HepG2 (cell line): ENCODE measurements at regions not wholly inside any gene's neighbourhood (a gene's known extent, or its start where the extent isn't known, plus 50 kb on each side); places are given as distances from the start of the nearest gene placed in this dataset.
"Not testable (repeated sequence)": the region's sequence is repeated elsewhere in the genome, so short reads cannot be mapped to it uniquely, and the experiment has no call there.

Experiments
- ATAC-seq: fragments of 200-7000 bp; cut with Tn5 transposase; 3 replicates; pipeline ENCODE4 v1.9.1; 2020; ENCODE audit warnings: mild to moderate bottlenecking, moderate library complexity
- BruUV-seq: library from RNA; stranded (reverse); fragments of 400-500 nt; replicated peaks from 2 replicates; lab custom pipeline; 2021; lab: Mats Ljungman, UMichigan
- CTCF ChIA-PET: fragments of 300-600 bp; formaldehyde crosslinking; extraction: SDS; loops from one replicate; lab custom pipeline; 2021; ENCODE audit warnings: low total read pairs, inconsistent platforms, low intra/inter-chr PET ratio; lab: Yijun Ruan, JAX
- POLR2A ChIA-PET: fragments of 350-600 bp; sonication (Branson Sonifier 250); formaldehyde crosslinking; loops from one replicate; lab custom pipeline; 2020; ENCODE audit warnings: antibody characterized with exemption, inconsistent platforms; lab: Yijun Ruan, JAX
- DNase-seq: peaks from one replicate; pipeline ENCODE4 v3.0.0-alpha.2; 2015; ENCODE audit warnings: low spot score
- FAIRE-seq: peaks from 3 replicates; lab custom pipeline; 2011; peaks lifted over from hg19 to GRCh38; lab: Jason Lieb, UNC
- H2AFZ ChIP-seq: one replicate; pipeline ENCODE4 v1.6.1; 2011; ENCODE audit warnings: low read length, inconsistent platforms
- H3K27ac ChIP-seq: fragments of 300-600 bp; 3 replicates; pipeline ENCODE4 v1.8.0; 2011; ENCODE audit warnings: mixed run types, mild to moderate bottlenecking, mixed read lengths, low read length, inconsistent platforms; ENCODE audit not compliant: insufficient read depth; ENCODE audit errors: extremely low read length
- H3K27me3 ChIP-seq, 2 experiments: fragments of 200-600 bp in 1 of 2; 2 replicates in 1 of 2; 3 replicates in 1 of 2; pipeline versions ENCODE4 v1.6.0 to v1.8.0; 2011; ENCODE audit warnings: low read length in 2 of 2, mild to moderate bottlenecking in 2 of 2, moderate library complexity in 2 of 2, inconsistent platforms in 1 of 2; ENCODE audit not compliant: insufficient read depth in 2 of 2, control insufficient read depth in 1 of 2
- H3K36me3 ChIP-seq, 2 experiments: fragments of 200-600 bp in 1 of 2; replicated peaks in 1 of 2; 2 replicates in 1 of 2; 3 replicates in 1 of 2; pipeline versions ENCODE4 v1.5.1 to v1.8.0; 2011; ENCODE audit warnings: low read length in 2 of 2, inconsistent platforms in 1 of 2; ENCODE audit not compliant: insufficient read depth in 2 of 2, control insufficient read depth in 1 of 2
- H3K4me1 ChIP-seq: 2 replicates; pipeline ENCODE4 v1.5.1; 2012; ENCODE audit warnings: low read length, inconsistent platforms; ENCODE audit not compliant: insufficient read depth
- H3K4me2 ChIP-seq: 2 replicates; pipeline ENCODE4 v1.6.0; 2011; ENCODE audit warnings: low read depth, low read length, inconsistent platforms
- H3K4me3 ChIP-seq, 3 experiments: fragments of 200-600 bp in 1 of 3; sonication (generic), shearing (Covaris generic) in 1 of 3; replicated peaks in 1 of 3; 2 replicates each; pipeline ENCODE4 v1.5.1; 2011 to 2016; ENCODE audit warnings: low read length in 3 of 3, inconsistent platforms in 2 of 3, low read depth in 2 of 3, mild to moderate bottlenecking in 2 of 3, control low read depth in 1 of 3, mixed read lengths in 1 of 3; ENCODE audit not compliant: insufficient read depth in 1 of 3
- H3K79me2 ChIP-seq: one replicate; pipeline ENCODE4 v1.6.1; 2011; ENCODE audit warnings: low read length, inconsistent platforms; ENCODE audit not compliant: insufficient read depth
- H3K9ac ChIP-seq: 2 replicates; pipeline ENCODE4 v1.6.0; 2011; ENCODE audit warnings: mild to moderate bottlenecking, low read depth, low read length, inconsistent platforms; ENCODE audit not compliant: insufficient read depth
- H3K9me3 ChIP-seq: 2 replicates; pipeline ENCODE4 v1.5.1; 2012; ENCODE audit warnings: mild to moderate bottlenecking, low read length
- H4K20me1 ChIP-seq: 2 replicates; pipeline ENCODE4 v1.6.0; 2011; ENCODE audit warnings: inconsistent platforms, mild to moderate bottlenecking, low read length, moderate library complexity; ENCODE audit not compliant: insufficient read depth
- CREBL2 ChIP-seq: sonication (generic); formaldehyde crosslinking; IDR thresholded peaks from 2 replicates; pipeline ENCODE4 v1.8.1; 2023; ENCODE audit warnings: missing genetic modification reagents, mild to moderate bottlenecking, borderline replicate concordance
- HDAC6 ChIP-seq: fragments of 200-600 bp; sonication (generic); IDR thresholded peaks from 2 replicates; pipeline ENCODE4 v1.7.0; 2017; ENCODE audit warnings: mild to moderate bottlenecking, antibody characterized with exemption, low read length, low read depth
- MIXL1 ChIP-seq: IDR thresholded peaks from 2 replicates; pipeline ENCODE4 v1.6.1; 2016
- TBP ChIP-seq: sonication (generic); formaldehyde crosslinking; IDR thresholded peaks from 2 replicates; pipeline ENCODE4 v1.5.0; 2020; ENCODE audit warnings: missing genetic modification reagents
- ZNF572 ChIP-seq: sonication (generic); formaldehyde crosslinking; IDR thresholded peaks from 2 replicates; pipeline ENCODE4 v1.5.1; 2020; ENCODE audit warnings: mild to moderate bottlenecking, missing genetic modification reagents
- ZNF629 ChIP-seq: sonication (generic); formaldehyde crosslinking; conservative IDR thresholded peaks from 2 replicates; pipeline ENCODE4 v1.5.0; 2020; ENCODE audit warnings: missing genetic modification reagents
- WGBS: methylation state at CpG from one replicate; pipeline ENCODE4 v1.1.6; 2017; ENCODE audit warnings: low lambda C conversion rate; 5-methylcytosine and 5-hydroxymethylcytosine counted together
- in situ Hi-C: cut with HindIII; loops from 2 replicates; pipeline ENCODE4 v1.10.0; 2017; ENCODE audit warnings: low pct_unique_long_range_greater_than_20kb; ENCODE audit not compliant: extremely low pct_ligation_motif_present
- intact Hi-C: fragments of 100-400 bp; cut with micrococcal nuclease; formaldehyde crosslinking; loops from one replicate; pipeline ENCODE4 v1.10.0; 2022; ENCODE audit not compliant: unreplicated experiment

DNA sequence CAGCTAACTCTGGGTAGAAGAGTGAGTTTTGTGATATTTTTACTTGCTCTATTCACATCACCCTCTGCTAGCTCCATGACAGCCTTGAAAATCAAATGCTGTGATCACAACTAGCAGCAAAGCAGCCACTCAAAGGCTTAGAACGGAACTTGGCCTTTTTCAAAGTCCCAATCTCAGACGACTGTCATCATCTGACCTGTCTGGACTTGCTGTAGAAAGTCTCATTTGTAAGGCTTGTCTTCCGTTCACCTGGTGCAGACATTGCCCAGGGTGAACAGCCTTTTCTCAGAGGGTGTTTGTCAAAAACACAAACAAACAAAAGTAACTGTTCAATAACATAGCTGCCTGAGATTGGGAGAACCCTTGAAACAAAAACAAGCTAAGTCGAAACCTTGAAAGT, 458.9 kb upstream of the ADARB2 start:
- Histone ChIP-seq H3K4me2 (no peak overlapping the region), H3K4me3 (no peak overlapping the region)
- TF ChIP-seq MIXL1 (CRISPR knock-in tag) (no peak), CREBL2 (no peak), ZNF629 (CRISPR knock-in tag) (no peak), TBP (CRISPR knock-in tag) (no peak), ZNF572 (CRISPR knock-in tag) (no peak), HDAC6 (no peak)
- TF ChIP-seq, all 625 proteins: peak for 0
- ATAC-seq (no peak), DNase-seq (no peak), FAIRE-seq (no peak)
- Histone ChIP-seq H2AFZ (no peak overlapping the region), H3K4me1 (no peaks in the 10 kb centered on the region), H3K27me3 (no peaks in the 10 kb centered on the region), H3K9me3 (peaks cover 29% of the 10 kb centered on the region), H3K9ac (no peak overlapping the region), H3K79me2 (no peaks in the 10 kb centered on the region), H3K36me3 (no peaks in the 10 kb centered on the region), H3K27ac (no peak overlapping the region), H4K20me1 (no peaks in the 10 kb centered on the region)
- 9% methylated on average over 4 of the region's 4 CpGs for whole genome bisulfite sequencing
- POLR2A ChIA-PET: no interaction called here
- in situ Hi-C loops (no loop called here), intact Hi-C loops (no loop called here)
- CTCF ChIA-PET: no interaction called here
- no TSS peak for BruUV-seq

GRCh38 chr10:2189356-2189755, 452.0 kb upstream of the ADARB2 start:
- CTCF ChIA-PET, BruUV-seq, H3K9ac ChIP-seq, H3K36me3 ChIP-seq, FAIRE-seq, H3K4me2 ChIP-seq, DNase-seq, H3K27ac ChIP-seq, ATAC-seq, H4K20me1 ChIP-seq, intact Hi-C loops, H3K79me2 ChIP-seq, H2AFZ ChIP-seq, H3K4me3 ChIP-seq, H3K4me1 ChIP-seq, H3K27me3 ChIP-seq, in situ Hi-C loops, POLR2A ChIA-PET: not testable (repeated sequence)
- peaks cover 11% of the 10 kb centered on the region for H3K9me3 ChIP-seq
- 1% methylated on average over 4 of the region's 4 CpGs for WGBS
